PC-9 (cell line): ENCODE measurements at regions not wholly inside any gene's neighbourhood (a gene's known extent, or its start where the extent isn't known, plus 50 kb on each side); places are given as distances from the start of the nearest gene placed in this dataset.

ENCODE experiments used
- BruUV-seq: library from RNA; stranded (reverse); fragments of 400-500 nt; replicated peaks from 2 replicates; lab custom pipeline; 2021; lab: Mats Ljungman, UMichigan
- CTCF ChIA-PET: fragments of 300-600 bp; sonication (Branson Sonifier 250); formaldehyde crosslinking; loops from one replicate; lab custom pipeline; 2022; ENCODE audit warnings: antibody characterized with exemption; lab: Charles Lee
- POLR2A ChIA-PET: fragments of 300-600 bp; sonication (Branson Sonifier 250); formaldehyde crosslinking; loops from one replicate; lab custom pipeline; 2022; ENCODE audit warnings: antibody characterized with exemption; ENCODE audit not compliant: unreplicated experiment; lab: Charles Lee
- DNase-seq, 2 experiments: peaks; one replicate each; pipeline versions ENCODE4 v3.0.0 to v3.0.0-alpha.2; 2015 to 2022; ENCODE audit warnings: mixed read lengths in 1 of 2
- H2AFZ ChIP-seq: fragments of 200-600 bp; sonication (generic); 2 replicates; pipeline ENCODE4 v1.8.1; 2017; ENCODE audit warnings: antibody characterized with exemption
- H3F3A ChIP-seq: fragments of 200-600 bp; sonication (generic); 2 replicates; pipeline ENCODE4 v1.8.1; 2017; ENCODE audit warnings: antibody characterized with exemption, mild to moderate bottlenecking, low read depth; ENCODE audit not compliant: insufficient read depth
- H3K27ac ChIP-seq: fragments of 200-600 bp; sonication (generic); 2 replicates; pipeline ENCODE4 v1.6.1; 2016; ENCODE audit warnings: mixed run types
- H3K27me3 ChIP-seq: fragments of 200-600 bp; sonication (generic); 2 replicates; pipeline ENCODE4 v1.6.1; 2016; ENCODE audit warnings: low read depth, mixed run types; ENCODE audit not compliant: insufficient read depth
- H3K36me3 ChIP-seq: fragments of 200-600 bp; sonication (generic); 2 replicates; pipeline ENCODE4 v1.6.1; 2016; ENCODE audit warnings: low read depth, mixed run types
- H3K4me1 ChIP-seq: fragments of 200-600 bp; sonication (generic); replicated peaks from 2 replicates; pipeline ENCODE4 v1.6.1; 2016; ENCODE audit warnings: mixed run types; ENCODE audit not compliant: insufficient read depth
- H3K4me2 ChIP-seq: fragments of 200-600 bp; sonication (generic); 2 replicates; pipeline ENCODE4 v1.6.1; 2017; ENCODE audit warnings: mixed run types
- H3K4me3 ChIP-seq: fragments of 200-600 bp; sonication (generic); 2 replicates; pipeline ENCODE4 v1.6.1; 2016; ENCODE audit warnings: mixed run types
- H3K79me2 ChIP-seq: fragments of 200-600 bp; sonication (generic); 2 replicates; pipeline ENCODE4 v1.6.1; 2017; ENCODE audit warnings: low read depth, mixed run types
- H3K9me2 ChIP-seq: fragments of 200-600 bp; sonication (generic); 2 replicates; pipeline ENCODE4 v1.8.1; 2017; ENCODE audit warnings: mild to moderate bottlenecking; ENCODE audit not compliant: insufficient read depth
- H3K9me3 ChIP-seq: fragments of 200-600 bp; sonication (generic); 2 replicates; pipeline ENCODE4 v1.8.1; 2016; ENCODE audit warnings: low read depth; ENCODE audit not compliant: insufficient read depth
- H4K20me1 ChIP-seq: fragments of 200-600 bp; sonication (generic); 2 replicates; pipeline ENCODE4 v1.8.1; 2017; ENCODE audit not compliant: insufficient read depth
- EZH2 ChIP-seq: fragments of 200-600 bp; sonication (generic); IDR thresholded peaks from 2 replicates; pipeline ENCODE4 v1.8.0; 2017; ENCODE audit warnings: antibody characterized with exemption, low read depth
- intact Hi-C: fragments of 100-400 bp; cut with micrococcal nuclease; formaldehyde crosslinking; loops from one replicate; pipeline ENCODE4 v1.10.0; 2022; ENCODE audit not compliant: unreplicated experiment
- TF ChIP-seq, protein P1 (sequence below): fragments of 200-600 bp; sonication (generic); conservative IDR thresholded peaks from 2 replicates; pipeline ENCODE4 v1.6.1; 2017; ENCODE audit warnings: mixed run types, antibody characterized with exemption, mild to moderate bottlenecking, moderate library complexity

DNA sequence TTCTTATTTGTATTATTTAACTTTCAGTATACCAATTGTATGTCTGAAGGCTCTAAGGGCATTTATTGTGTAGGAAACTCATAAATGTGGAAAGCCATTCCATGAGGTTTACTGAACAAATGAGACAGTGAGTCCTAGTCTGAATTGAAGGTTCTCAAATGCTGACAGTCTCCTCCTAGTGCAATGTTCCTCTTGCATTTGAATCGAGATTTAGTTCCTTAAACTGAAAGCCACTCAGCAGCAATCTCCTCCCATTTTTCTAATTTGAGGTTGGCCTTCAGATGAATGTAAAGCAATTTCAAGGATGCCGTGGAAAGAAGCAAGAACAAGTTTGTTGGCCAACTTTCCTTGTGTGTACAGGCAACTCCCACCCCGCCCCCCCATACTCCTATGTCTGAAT, 493.2 kb upstream of the KLF4 start:
- Histone ChIP-seq H3K4me2 (no peak overlapping the region), H3K9me3 (no peaks in the 10 kb centered on the region), H3F3A (no peaks in the 10 kb centered on the region), H3K4me1 (no peaks in the 10 kb centered on the region), H3K79me2 (no peaks in the 10 kb centered on the region), H3K27me3 (no peaks in the 10 kb centered on the region), H2AFZ (no peak overlapping the region), H3K4me3 (no peak overlapping the region), H3K36me3 (no peaks in the 10 kb centered on the region), H3K27ac (no peak overlapping the region), H3K9me2 (no peaks in the 10 kb centered on the region), H4K20me1 (no peaks in the 10 kb centered on the region)
- no peak for DNase-seq
- POLR2A ChIA-PET, result no interaction called here
- CTCF ChIA-PET, result no interaction called here
- BruUV-seq, result no TSS peak
- intact Hi-C loops, result no loop called here
- TF ChIP-seq EZH2, result no peak
- TF ChIP-seq, protein P1, sequence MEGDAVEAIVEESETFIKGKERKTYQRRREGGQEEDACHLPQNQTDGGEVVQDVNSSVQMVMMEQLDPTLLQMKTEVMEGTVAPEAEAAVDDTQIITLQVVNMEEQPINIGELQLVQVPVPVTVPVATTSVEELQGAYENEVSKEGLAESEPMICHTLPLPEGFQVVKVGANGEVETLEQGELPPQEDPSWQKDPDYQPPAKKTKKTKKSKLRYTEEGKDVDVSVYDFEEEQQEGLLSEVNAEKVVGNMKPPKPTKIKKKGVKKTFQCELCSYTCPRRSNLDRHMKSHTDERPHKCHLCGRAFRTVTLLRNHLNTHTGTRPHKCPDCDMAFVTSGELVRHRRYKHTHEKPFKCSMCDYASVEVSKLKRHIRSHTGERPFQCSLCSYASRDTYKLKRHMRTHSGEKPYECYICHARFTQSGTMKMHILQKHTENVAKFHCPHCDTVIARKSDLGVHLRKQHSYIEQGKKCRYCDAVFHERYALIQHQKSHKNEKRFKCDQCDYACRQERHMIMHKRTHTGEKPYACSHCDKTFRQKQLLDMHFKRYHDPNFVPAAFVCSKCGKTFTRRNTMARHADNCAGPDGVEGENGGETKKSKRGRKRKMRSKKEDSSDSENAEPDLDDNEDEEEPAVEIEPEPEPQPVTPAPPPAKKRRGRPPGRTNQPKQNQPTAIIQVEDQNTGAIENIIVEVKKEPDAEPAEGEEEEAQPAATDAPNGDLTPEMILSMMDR, result no peak

DNA sequence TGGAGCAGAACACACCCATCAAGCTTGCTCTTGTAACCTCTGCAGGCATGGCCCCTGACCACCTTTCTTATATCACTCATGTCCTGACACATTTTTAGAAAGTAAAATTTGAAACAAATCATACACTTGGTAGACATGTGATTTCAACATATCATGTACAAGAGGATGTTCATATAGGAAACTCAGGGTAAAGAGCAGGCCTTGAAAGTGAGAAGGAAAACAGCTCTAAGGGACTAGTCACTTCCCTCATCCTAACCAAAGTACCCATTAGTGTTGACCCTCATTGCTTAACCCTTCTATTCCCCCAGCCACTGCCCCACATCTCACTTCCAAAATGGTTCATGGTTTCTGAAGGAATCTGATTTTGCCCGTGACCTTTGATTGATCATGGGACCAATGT, 492.4 kb upstream of the KLF4 start:
- ChIA-PET POLR2A (interaction anchor here (0.7 kb wide), 1 partner anchor 231 kb away, joined by 3 read pairs; no protein-coding TSS in a partner anchor), CTCF (no interaction called here)
- Histone ChIP-seq H3K4me2 (no peak overlapping the region), H3K4me3 (no peak overlapping the region), H3K79me2 (no peaks in the 10 kb centered on the region), H3F3A (no peaks in the 10 kb centered on the region), H3K27ac (no peak overlapping the region), H3K9me3 (no peaks in the 10 kb centered on the region), H3K27me3 (no peaks in the 10 kb centered on the region), H2AFZ (no peak overlapping the region), H3K36me3 (no peaks in the 10 kb centered on the region), H3K4me1 (0 out of 2 replicates have a peak, but pooled peaks cover 1% of the 10 kb centered on the region), H4K20me1 (no peaks in the 10 kb centered on the region), H3K9me2 (no peaks in the 10 kb centered on the region)
- DNase-seq, result no peak
- intact Hi-C loops, result no loop called here
- BruUV-seq, result no TSS peak
- TF ChIP-seq, protein P1, result no peak
- TF ChIP-seq EZH2, result no peak

DNA sequence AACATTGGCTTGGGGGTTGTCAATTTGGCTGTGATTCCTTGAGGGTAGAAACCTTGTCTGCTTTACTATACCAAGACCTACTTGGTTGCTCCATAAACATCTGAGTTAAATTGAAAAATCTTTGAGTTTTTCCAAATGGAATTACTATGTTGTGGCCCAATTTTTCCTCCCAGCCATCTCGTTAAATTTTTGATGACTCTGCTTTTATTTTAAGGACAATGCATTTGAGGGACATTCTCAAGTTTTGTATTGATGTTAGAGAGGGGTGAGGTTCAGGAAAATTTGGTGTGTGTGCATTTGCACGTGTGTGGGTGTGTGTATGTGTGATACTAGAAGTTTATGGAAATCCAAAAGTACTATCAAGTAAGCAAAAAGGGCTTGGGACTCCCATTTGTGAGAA, 491.4 kb upstream of the KLF4 start:
- Histone ChIP-seq H3K4me1 (0 out of 2 replicates have a peak, but pooled peaks cover 8% of the 10 kb centered on the region), H3K4me3 (no peak overlapping the region), H3K9me2 (no peaks in the 10 kb centered on the region), H3K9me3 (no peaks in the 10 kb centered on the region), H4K20me1 (no peaks in the 10 kb centered on the region), H3F3A (no peaks in the 10 kb centered on the region), H3K27ac (no peak overlapping the region), H3K4me2 (no peak overlapping the region), H2AFZ (no peak overlapping the region), H3K36me3 (no peaks in the 10 kb centered on the region), H3K79me2 (no peaks in the 10 kb centered on the region), H3K27me3 (no peaks in the 10 kb centered on the region)
- no peak for DNase-seq
- ChIA-PET CTCF (no interaction called here), POLR2A (interaction anchor here (0.7 kb wide), 1 partner anchor 230 kb away, joined by 3 read pairs; no protein-coding TSS in a partner anchor)
- TF ChIP-seq EZH2, result no peak
- TF ChIP-seq, protein P1, result no peak
- no TSS peak for BruUV-seq
- intact Hi-C loops, result no loop called here
